ENCODE measurements at regions not wholly inside any gene's neighbourhood (a gene's known extent, or its start where the extent isn't known, plus 50 kb on each side); places are given as distances from the start of the nearest gene placed in this dataset.

GRCh38 chr2:14915983-14916382 is 283.5 kb downstream of the LRATD1 start:
- H3K9me3 ChIP-seq (ENCODE audit: control insufficient read depth, insufficient read depth, low read depth, low read length) = no peaks in the 10 kb centered on the region
- no peak for TF ChIP-seq REST (IDR thresholded peaks at IDR 0.05; ENCODE audit: insufficient read depth in 1 of 2, low read depth in 2 of 2, low read length in 1 of 2)
- no peak for TF ChIP-seq SIN3A (IDR thresholded peaks at IDR 0.05; ENCODE audit: borderline replicate concordance, insufficient read depth, low read depth, low read length)
- no peak for TF ChIP-seq TCF7L2 (IDR thresholded peaks at IDR 0.05; ENCODE audit: low read depth, low read length)
- no peak for TF ChIP-seq POLR2AphosphoS5 (IDR thresholded peaks at IDR 0.05; ENCODE audit: low read depth, low read length)
- TF ChIP-seq CTCF (IDR thresholded peaks at IDR 0.05) = no peak
- ATAC-seq (no peak), DNase-seq (ENCODE audit: low read depth, low spot score) (no peak)
- no peaks in the 10 kb centered on the region for H3K27me3 ChIP-seq (ENCODE audit: control insufficient read depth, insufficient read depth, low read length)
- no peak overlapping the region for H3K4me3 ChIP-seq (ENCODE audit: low read depth in 2 of 2, low read length in 2 of 2)
- intact Hi-C loops (cut with micrococcal nuclease; ENCODE audit: unreplicated experiment) (no loop called here), in situ Hi-C loops (cut with HindIII; ENCODE audit: low pct_unique_long_range_greater_than_20kb, low sequenced_read_pairs) (no loop called here)
- H3K36me3 ChIP-seq (ENCODE audit: control insufficient read depth, insufficient read depth, low read length) = no peaks in the 10 kb centered on the region
- ChIA-PET CTCF (no interaction called here), POLR2A (no interaction called here)
- no peaks in the 10 kb centered on the region for H3K4me1 ChIP-seq (ENCODE audit: control insufficient read depth, insufficient read depth, low read length)
- no TSS peak for BruUV-seq (replicated peaks)
- no peak overlapping the region for H3K27ac ChIP-seq (ENCODE audit: low read length)

- Histone ChIP-seq H3K9me3 (ENCODE audit: control insufficient read depth, insufficient read depth, low read depth, low read length) (no peaks in the 10 kb centered on the region), H3K4me1 (ENCODE audit: control insufficient read depth, insufficient read depth, low read length) (no peaks in the 10 kb centered on the region), H3K4me3 (ENCODE audit: low read depth in 2 of 2, low read length in 2 of 2) (no peak overlapping the region), H3K27ac (ENCODE audit: low read length) (no peak overlapping the region), H3K27me3 (ENCODE audit: control insufficient read depth, insufficient read depth, low read length) (no peaks in the 10 kb centered on the region), H3K36me3 (ENCODE audit: control insufficient read depth, insufficient read depth, low read length) (no peaks in the 10 kb centered on the region)
- ATAC-seq (no peak), DNase-seq (ENCODE audit: low read depth, low spot score) (no peak)
- no TSS peak for BruUV-seq (replicated peaks)
- CTCF ChIA-PET = no interaction called here
- intact Hi-C loops (cut with micrococcal nuclease; ENCODE audit: unreplicated experiment) (no loop called here), in situ Hi-C loops (cut with HindIII; ENCODE audit: low pct_unique_long_range_greater_than_20kb, low sequenced_read_pairs) (no loop called here)
- POLR2A ChIA-PET = no interaction called here
- TF ChIP-seq SIN3A (IDR thresholded peaks at IDR 0.05; ENCODE audit: borderline replicate concordance, insufficient read depth, low read depth, low read length) (no peak), POLR2AphosphoS5 (IDR thresholded peaks at IDR 0.05; ENCODE audit: low read depth, low read length) (no peak), CTCF (IDR thresholded peaks at IDR 0.05) (no peak), REST (IDR thresholded peaks at IDR 0.05; ENCODE audit: insufficient read depth in 1 of 2, low read depth in 2 of 2, low read length in 1 of 2) (no peak), TCF7L2 (IDR thresholded peaks at IDR 0.05; ENCODE audit: low read depth, low read length) (no peak)
Observed at GRCh38 chr2:14923820-14924580, 291.5 kb downstream of the LRATD1 start.

Measured in Panc1 (cell line).